K562 (cell line): ENCODE measurements at regions not wholly inside any gene's neighbourhood (a gene's known extent, or its start where the extent isn't known, plus 50 kb on each side); places are given as distances from the start of the nearest gene placed in this dataset.

ENCODE experiments used
- HDAC2 ChIP-seq: fragments of 450-650 bp; IDR thresholded peaks from 2 replicates; pipeline ENCODE4 v1.6.1; 2016; ENCODE audit warnings: mild to moderate bottlenecking
- MED1 ChIP-seq: sonication (generic); formaldehyde crosslinking; IDR thresholded peaks from 2 replicates; pipeline ENCODE4 v1.8.1; 2023; ENCODE audit warnings: missing genetic modification reagents, borderline replicate concordance
- PHF8 ChIP-seq: fragments of 200-600 bp; sonication (generic); IDR thresholded peaks from 2 replicates; pipeline ENCODE4 v1.6.1; 2012; ENCODE audit warnings: mixed run types, mild to moderate bottlenecking, inconsistent platforms, low read length, moderate library complexity, borderline replicate concordance
- PTRF ChIP-seq: fragments of 450-650 bp; IDR thresholded peaks from 2 replicates; pipeline ENCODE4 v1.6.1; 2016; ENCODE audit warnings: mild to moderate bottlenecking, missing genetic modification characterization, missing compliant biosample characterization
- ZNF232 ChIP-seq: sonication (generic); formaldehyde crosslinking; IDR thresholded peaks from 2 replicates; pipeline ENCODE4 v1.8.0; 2022; ENCODE audit warnings: mild to moderate bottlenecking, missing genetic modification reagents
- ZNF780A ChIP-seq: fragments of 250-450 bp; sonication (Bioruptor Pico); IDR thresholded peaks from 2 replicates; pipeline ENCODE4 v1.5.0; 2021; ENCODE audit warnings: mild to moderate bottlenecking
- TF ChIP-seq, protein P1 (sequence below): fragments of 250-450 bp; sonication (Bioruptor Pico); IDR thresholded peaks from 2 replicates; pipeline ENCODE4 v1.8.0; 2022; ENCODE audit warnings: moderate library complexity, mild to moderate bottlenecking, inconsistent platforms
- TF ChIP-seq, protein P2 (sequence below): fragments of 250-450 bp; sonication (Bioruptor Pico); IDR thresholded peaks from 2 replicates; pipeline ENCODE4 v1.5.0; 2020; ENCODE audit warnings: mild to moderate bottlenecking
- TF ChIP-seq, protein P3 (sequence below), 2 experiments: fragments of 450-650 bp in 1 of 2; sonication (generic) in 1 of 2; formaldehyde crosslinking in 1 of 2; IDR thresholded peaks; 2 replicates each; pipeline versions ENCODE4 v1.7.1 to v1.9.0; 2016 to 2022; ENCODE audit warnings: inconsistent platforms in 1 of 2, mild to moderate bottlenecking in 1 of 2, missing genetic modification reagents in 1 of 2

DNA sequence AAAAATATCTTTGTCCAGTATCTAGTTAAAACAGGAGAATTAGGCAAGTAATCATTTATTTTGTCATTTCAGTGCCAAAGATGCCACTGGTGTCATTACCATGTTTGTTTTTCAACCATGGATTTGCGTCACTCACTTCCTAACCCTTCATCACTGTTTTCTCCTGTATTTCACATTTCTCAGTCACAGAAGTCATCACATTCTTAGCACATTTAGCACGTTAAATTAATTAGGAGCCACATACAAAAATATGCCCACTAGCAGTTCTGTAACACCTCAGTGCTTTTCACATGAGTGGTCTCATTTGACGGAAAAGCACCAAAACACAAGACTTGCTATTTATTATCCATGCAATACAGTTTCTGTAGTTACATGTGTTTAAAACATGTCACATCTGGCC is 546.0 kb downstream of the METTL15 start (continued):
- TF ChIP-seq ZNF780A (CRISPR knock-in tag) (no peak), MED1 (CRISPR knock-in tag) (no peak), ZNF232 (CRISPR knock-in tag) (no peak), HDAC2 (no peak), PHF8 (no peak), PTRF (tag) (no peak)
- TF ChIP-seq, protein P1, sequence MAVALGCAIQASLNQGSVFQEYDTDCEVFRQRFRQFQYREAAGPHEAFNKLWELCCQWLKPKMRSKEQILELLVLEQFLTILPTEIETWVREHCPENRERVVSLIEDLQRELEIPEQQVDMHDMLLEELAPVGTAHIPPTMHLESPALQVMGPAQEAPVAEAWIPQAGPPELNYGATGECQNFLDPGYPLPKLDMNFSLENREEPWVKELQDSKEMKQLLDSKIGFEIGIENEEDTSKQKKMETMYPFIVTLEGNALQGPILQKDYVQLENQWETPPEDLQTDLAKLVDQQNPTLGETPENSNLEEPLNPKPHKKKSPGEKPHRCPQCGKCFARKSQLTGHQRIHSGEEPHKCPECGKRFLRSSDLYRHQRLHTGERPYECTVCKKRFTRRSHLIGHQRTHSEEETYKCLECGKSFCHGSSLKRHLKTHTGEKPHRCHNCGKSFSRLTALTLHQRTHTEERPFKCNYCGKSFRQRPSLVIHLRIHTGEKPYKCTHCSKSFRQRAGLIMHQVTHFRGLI (CRISPR knock-in tag) = no peak
- TF ChIP-seq, protein P2, sequence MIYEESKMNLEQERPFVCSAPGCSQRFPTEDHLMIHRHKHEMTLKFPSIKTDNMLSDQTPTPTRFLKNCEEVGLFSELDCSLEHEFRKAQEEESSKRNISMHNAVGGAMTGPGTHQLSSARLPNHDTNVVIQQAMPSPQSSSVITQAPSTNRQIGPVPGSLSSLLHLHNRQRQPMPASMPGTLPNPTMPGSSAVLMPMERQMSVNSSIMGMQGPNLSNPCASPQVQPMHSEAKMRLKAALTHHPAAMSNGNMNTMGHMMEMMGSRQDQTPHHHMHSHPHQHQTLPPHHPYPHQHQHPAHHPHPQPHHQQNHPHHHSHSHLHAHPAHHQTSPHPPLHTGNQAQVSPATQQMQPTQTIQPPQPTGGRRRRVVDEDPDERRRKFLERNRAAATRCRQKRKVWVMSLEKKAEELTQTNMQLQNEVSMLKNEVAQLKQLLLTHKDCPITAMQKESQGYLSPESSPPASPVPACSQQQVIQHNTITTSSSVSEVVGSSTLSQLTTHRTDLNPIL (CRISPR knock-in tag) = no peak
- TF ChIP-seq, protein P3, sequence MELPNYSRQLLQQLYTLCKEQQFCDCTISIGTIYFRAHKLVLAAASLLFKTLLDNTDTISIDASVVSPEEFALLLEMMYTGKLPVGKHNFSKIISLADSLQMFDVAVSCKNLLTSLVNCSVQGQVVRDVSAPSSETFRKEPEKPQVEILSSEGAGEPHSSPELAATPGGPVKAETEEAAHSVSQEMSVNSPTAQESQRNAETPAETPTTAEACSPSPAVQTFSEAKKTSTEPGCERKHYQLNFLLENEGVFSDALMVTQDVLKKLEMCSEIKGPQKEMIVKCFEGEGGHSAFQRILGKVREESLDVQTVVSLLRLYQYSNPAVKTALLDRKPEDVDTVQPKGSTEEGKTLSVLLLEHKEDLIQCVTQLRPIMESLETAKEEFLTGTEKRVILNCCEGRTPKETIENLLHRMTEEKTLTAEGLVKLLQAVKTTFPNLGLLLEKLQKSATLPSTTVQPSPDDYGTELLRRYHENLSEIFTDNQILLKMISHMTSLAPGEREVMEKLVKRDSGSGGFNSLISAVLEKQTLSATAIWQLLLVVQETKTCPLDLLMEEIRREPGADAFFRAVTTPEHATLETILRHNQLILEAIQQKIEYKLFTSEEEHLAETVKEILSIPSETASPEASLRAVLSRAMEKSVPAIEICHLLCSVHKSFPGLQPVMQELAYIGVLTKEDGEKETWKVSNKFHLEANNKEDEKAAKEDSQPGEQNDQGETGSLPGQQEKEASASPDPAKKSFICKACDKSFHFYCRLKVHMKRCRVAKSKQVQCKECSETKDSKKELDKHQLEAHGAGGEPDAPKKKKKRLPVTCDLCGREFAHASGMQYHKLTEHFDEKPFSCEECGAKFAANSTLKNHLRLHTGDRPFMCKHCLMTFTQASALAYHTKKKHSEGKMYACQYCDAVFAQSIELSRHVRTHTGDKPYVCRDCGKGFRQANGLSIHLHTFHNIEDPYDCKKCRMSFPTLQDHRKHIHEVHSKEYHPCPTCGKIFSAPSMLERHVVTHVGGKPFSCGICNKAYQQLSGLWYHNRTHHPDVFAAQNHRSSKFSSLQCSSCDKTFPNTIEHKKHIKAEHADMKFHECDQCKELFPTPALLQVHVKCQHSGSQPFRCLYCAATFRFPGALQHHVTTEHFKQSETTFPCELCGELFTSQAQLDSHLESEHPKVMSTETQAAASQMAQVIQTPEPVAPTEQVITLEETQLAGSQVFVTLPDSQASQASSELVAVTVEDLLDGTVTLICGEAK (IDR thresholded peaks at IDR 0.05) = no peak
- TF ChIP-seq, protein P3 (CRISPR knock-in tag; IDR thresholded peaks at IDR 0.05) = no peak
